PC-3 (cell line): ENCODE measurements at regions not wholly inside any gene's neighbourhood (a gene's known extent, or its start where the extent isn't known, plus 50 kb on each side); places are given as distances from the start of the nearest gene placed in this dataset.

Experiments
- EZH2 ChIP-seq: fragments of 300-600 bp; sonication (generic); IDR thresholded peaks from one replicate; pipeline ENCODE4 v1.6.1; 2017; ENCODE audit warnings: antibody characterized with exemption, mild to moderate bottlenecking, low read length; ENCODE audit not compliant: unreplicated experiment
- EZH2phosphoT487 ChIP-seq: fragments of 300-600 bp; sonication (generic); IDR thresholded peaks from 2 replicates; pipeline ENCODE4 v1.6.1; 2018; ENCODE audit warnings: mild to moderate bottlenecking, antibody characterized with exemption, low read length, borderline replicate concordance
- TF ChIP-seq, protein P1 (sequence below): fragments of 300-600 bp; sonication (generic); conservative IDR thresholded peaks from 2 replicates; pipeline ENCODE4 v1.5.1; 2017; ENCODE audit warnings: antibody characterized with exemption, low read depth, mild to moderate bottlenecking, low read length

DNA sequence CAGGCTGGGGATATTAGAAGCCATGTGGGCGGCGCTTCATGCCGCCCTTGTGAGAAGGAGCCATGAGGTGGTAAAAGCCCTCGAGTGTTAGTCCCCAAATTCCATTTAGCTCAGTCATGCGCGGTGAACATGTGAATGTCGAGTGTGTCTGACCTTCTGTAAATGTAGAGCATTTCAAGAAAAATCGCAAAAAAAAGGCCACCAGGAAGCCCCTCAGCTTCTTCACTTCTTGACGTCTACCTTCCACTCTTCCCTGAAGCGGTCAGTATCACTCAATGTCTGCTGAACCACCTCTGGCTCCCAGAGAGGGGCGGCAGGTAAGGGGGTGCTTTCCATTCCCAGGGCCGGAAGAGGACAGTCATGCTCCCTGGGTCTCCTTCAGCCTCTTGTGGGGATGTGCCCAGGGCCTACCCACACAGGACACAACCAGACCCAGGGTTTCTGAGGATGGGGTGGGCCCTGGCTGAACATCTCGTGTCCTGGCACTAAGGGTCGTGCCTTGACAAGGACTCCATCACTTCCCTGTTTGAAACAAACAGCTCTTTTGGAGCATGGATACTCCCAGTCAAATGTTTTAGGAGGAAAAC is 274.9 kb downstream of the FAM43A start:
- TF ChIP-seq, protein P1, sequence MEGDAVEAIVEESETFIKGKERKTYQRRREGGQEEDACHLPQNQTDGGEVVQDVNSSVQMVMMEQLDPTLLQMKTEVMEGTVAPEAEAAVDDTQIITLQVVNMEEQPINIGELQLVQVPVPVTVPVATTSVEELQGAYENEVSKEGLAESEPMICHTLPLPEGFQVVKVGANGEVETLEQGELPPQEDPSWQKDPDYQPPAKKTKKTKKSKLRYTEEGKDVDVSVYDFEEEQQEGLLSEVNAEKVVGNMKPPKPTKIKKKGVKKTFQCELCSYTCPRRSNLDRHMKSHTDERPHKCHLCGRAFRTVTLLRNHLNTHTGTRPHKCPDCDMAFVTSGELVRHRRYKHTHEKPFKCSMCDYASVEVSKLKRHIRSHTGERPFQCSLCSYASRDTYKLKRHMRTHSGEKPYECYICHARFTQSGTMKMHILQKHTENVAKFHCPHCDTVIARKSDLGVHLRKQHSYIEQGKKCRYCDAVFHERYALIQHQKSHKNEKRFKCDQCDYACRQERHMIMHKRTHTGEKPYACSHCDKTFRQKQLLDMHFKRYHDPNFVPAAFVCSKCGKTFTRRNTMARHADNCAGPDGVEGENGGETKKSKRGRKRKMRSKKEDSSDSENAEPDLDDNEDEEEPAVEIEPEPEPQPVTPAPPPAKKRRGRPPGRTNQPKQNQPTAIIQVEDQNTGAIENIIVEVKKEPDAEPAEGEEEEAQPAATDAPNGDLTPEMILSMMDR = no peak
- TF ChIP-seq EZH2 = no peak
- no peak for TF ChIP-seq EZH2phosphoT487
